ENCODE measurements at regions not wholly inside any gene's neighbourhood (a gene's known extent, or its start where the extent isn't known, plus 50 kb on each side); places are given as distances from the start of the nearest gene placed in this dataset.
A peak's percentile ranks its signal among the peaks of the same experiment; 100 is the strongest.
"Not testable (repeated sequence)": the region's sequence is repeated elsewhere in the genome, so short reads cannot be mapped to it uniquely, and the experiment has no call there.

GRCh38 chr10:101280511-101280910 is 51.2 kb upstream of the LBX1 start:
- no peak for DNase-seq

- DNase-seq = not testable (repeated sequence)
Measured at GRCh38 chr10:101280921-101281320, 51.7 kb upstream of the LBX1 start.

GRCh38 chr10:101282947-101283346 is 53.7 kb upstream of the LBX1 start:
- no peak for DNase-seq

- DNase-seq = no peak
Measured at GRCh38 chr10:101283762-101284100, 54.5 kb upstream of the LBX1 start.

GRCh38 chr10:101284101-101284743 is 55.0 kb upstream of the LBX1 start:
- no peak for DNase-seq

- DNase-seq = no peak
Measured at GRCh38 chr10:101284744-101285463, 55.6 kb upstream of the LBX1 start.

- peak; percentile 31 for DNase-seq
Measured at GRCh38 chr10:101285519-101286070, 56.3 kb upstream of the LBX1 start.

- DNase-seq = no peak
Measured at GRCh38 chr10:101286248-101287046, 57.2 kb upstream of the LBX1 start.

GRCh38 chr10:101287183-101287996 is 58.1 kb upstream of the LBX1 start:
- DNase-seq = peak; percentile 4

- DNase-seq = no peak
Measured at GRCh38 chr10:101287997-101288635, 58.9 kb upstream of the LBX1 start.

GRCh38 chr10:101289541-101289940 is 60.3 kb upstream of the LBX1 start:
- no peak for DNase-seq

GRCh38 chr10:101290431-101290830 is 61.2 kb upstream of the LBX1 start:
- no peak for DNase-seq

- DNase-seq = no peak
Measured at GRCh38 chr10:101290881-101291280, 61.6 kb upstream of the LBX1 start.

- peak; percentile 49 for DNase-seq
Measured at GRCh38 chr10:101291331-101292193, 62.3 kb upstream of the LBX1 start.

GRCh38 chr10:101292194-101293006 is 61.6 kb upstream of the BTRC start:
- peak; percentile 39 for DNase-seq

- DNase-seq = no peak
Measured at GRCh38 chr10:101293007-101293723, 60.8 kb upstream of the BTRC start.

- no peak for DNase-seq
Measured at GRCh38 chr10:101294109-101294508, 59.9 kb upstream of the BTRC start.

GRCh38 chr10:101295261-101295660 is 58.7 kb upstream of the BTRC start:
- no peak for DNase-seq

GRCh38 chr10:101297901-101298486 is 56.0 kb upstream of the BTRC start:
- DNase-seq = peak; percentile 24

All from NCI-H748 treated with DMSO at 0.1 percent for 48 hours (cell line).